SKM-1 (cell line): ENCODE measurements at regions not wholly inside any gene's neighbourhood (a gene's known extent, or its start where the extent isn't known, plus 50 kb on each side); places are given as distances from the start of the nearest gene placed in this dataset.
"Not testable (repeated sequence)": the region's sequence is repeated elsewhere in the genome, so short reads cannot be mapped to it uniquely, and the experiment has no call there.

Experiments
- DNase-seq: peaks from one replicate; lab custom pipeline; 2025; ENCODE audit not compliant: unreplicated experiment; lab: John Stamatoyannopoulos, UW

DNA sequence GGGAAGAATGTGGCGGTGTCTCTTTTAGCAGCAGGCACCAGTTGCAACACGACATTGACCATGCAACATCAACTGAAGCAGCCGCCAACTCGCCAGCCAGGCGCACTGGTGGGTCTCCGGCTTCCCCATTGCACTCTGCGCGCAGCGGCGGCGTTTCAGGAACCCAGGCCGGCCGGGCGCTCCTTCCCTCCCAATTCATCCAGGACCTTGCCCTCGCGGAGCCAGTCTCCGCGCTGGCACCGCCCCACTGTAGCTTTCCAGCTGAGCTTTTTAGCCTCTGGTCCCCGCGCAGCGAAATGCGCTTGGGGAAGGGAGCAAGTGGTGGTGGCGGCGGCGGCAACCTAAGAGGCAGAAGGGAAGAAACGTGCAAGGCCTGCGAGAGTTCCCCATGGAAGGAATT is 297.9 kb upstream of the RIMS1 start:
- no peak for DNase-seq

GRCh38 chr6:71589254-71589653 is 297.1 kb upstream of the RIMS1 start:
- no peak for DNase-seq

DNA sequence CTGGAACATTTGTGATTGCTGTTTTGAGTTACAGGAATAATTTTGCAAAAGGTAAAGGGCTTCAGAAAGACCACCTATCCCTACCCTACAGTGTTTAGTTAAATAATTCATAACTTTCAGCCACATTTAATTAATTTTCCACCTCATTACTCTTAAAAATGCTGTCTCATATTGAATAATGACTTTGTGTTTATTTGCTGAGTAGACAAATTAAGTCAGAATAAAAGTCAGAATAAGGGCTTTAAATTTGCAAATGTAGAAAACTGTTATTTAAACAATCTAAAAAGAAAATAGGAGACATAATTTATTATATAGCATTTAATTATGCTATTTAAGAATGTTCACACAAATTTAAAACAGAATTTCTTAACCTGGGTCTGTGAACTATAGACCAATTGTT is 293.7 kb upstream of the RIMS1 start:
- no peak for DNase-seq

DNA sequence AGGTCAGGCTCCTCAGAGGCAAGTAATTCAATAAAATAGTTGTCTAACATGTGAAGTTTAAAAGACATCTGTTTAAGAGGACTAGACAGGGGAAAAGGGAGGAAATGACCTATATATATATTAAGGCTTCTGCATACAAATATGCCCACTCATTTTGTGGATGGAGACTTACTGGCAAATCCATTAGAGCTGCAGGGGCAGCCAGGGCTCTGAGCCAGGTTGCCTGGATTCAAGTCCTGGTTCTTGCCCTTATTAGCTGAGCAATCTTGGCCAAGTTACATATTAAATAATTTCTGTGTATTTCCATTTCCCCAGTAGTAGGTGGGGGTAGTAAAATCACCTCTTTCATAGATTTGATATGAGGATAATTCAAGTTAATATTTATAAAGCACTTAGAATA is 287.0 kb upstream of the RIMS1 start:
- no peak for DNase-seq

DNA sequence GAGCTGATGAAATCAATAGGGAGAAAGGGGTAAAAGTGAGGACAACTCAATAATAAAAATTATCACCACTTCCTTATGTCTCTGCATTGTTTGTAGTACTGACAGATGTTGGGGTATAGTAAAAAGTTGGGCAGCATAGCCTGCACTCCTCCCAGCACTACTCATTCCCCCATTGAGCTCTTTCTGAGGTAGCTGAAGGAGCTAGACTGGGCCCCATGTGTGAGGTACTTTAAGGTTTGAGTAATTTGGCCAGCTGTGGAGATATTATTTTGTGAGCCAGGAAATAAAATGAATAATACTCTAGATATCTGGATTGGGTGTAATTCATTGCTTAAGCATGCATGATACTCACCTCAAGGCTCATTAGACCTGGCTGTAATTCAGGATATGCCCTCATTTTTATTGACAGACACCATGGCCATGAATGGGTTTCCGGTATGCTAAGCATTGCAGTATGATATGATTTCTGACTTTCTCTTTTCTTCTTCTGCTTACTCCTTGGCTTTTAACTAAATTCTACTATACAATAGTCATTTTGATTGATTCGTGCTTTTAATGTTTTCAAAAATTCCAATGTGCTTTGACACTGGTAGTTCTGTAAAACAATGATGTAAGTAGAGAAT is 283.9 kb upstream of the RIMS1 start:
- no peak for DNase-seq

DNA sequence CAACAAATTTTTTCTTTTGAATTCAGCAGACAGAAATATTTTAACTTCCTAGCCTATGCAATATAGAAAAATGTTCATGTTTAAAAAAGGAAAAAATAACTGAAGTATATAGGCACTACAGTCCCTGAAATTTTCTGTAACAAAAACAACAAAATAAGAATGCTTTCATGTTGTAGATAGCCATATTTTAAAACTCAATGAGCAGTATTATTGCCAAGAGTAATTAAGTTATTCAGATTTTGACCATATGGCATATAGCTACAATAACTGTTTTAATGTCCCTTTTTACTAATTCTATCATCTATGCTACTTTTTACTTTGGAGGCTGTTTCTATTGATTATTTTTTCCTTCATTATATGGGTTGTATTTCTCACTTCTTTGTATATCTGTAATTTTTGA is 283.3 kb upstream of the RIMS1 start:
- no peak for DNase-seq

DNA sequence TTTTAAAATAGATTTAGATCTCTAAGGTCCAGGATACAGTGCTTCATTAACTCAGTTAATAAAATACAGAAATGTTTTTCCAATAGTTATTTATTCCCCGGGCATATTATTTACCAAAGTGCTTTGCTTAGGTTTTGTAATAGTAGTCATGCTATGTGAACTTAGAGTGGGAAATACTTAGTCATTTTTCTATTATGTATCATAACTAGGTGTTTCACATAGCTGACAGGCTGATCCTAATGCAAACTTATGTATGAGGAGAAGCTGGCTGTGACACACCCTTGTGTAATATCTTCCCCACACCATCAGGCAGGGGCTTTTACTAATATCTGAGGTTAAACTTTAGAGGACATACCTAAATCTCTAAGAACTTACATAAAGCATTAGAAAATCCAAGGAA is 277.7 kb upstream of the RIMS1 start:
- no peak for DNase-seq

DNA sequence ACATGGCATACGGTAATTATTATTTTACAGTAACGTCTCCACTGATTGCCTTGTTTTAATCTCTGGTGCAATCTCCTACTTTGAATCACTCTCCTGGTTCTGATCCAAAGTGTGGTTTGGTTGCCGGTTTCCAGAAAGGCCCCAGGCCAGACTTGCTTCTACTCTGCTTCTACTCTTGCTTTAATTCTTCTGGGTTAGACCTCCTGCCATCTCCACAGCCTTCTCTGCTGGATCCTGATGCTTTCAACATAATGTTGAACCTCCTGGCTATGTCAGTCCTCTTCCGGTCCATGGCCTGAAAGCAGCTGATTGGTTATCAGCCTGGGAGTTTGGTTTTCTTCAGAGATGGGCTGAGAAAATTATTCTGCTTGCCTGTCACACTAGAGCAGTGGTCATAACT is 266.5 kb upstream of the RIMS1 start:
- no peak for DNase-seq

DNA sequence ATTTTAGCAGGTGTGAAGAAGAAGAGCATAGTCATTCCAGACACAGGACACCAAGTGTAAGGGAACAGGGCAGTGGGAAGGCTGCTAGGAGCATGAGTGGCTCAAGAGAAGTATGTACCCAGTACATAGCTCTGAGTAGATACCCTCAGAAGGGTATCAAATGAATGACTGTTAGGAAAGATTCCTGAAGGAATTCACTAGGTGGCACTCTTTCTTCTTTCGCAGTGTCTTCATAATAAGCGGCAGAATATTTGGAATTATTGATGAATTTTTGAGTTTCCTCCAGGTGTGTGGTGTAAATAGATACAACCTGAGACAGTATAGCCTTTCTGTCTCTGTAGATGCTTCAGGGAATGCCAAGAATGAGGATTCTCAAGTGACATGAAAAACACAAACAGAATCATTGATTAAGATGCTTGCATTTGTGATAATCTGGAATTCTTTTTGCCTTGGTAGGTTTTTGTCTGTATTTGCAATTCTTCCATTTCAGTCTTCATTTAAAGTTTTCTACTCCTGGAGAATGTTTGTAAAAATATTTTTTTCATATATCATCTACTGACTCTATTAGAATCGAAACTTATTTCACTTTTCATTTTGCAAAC is 264.3 kb upstream of the RIMS1 start:
- no peak for DNase-seq

GRCh38 chr6:71642120-71642519 is 244.2 kb upstream of the RIMS1 start:
- no peak for DNase-seq

- no peak for DNase-seq
Observed at GRCh38 chr6:71642793-71643192, 243.6 kb upstream of the RIMS1 start.

DNA sequence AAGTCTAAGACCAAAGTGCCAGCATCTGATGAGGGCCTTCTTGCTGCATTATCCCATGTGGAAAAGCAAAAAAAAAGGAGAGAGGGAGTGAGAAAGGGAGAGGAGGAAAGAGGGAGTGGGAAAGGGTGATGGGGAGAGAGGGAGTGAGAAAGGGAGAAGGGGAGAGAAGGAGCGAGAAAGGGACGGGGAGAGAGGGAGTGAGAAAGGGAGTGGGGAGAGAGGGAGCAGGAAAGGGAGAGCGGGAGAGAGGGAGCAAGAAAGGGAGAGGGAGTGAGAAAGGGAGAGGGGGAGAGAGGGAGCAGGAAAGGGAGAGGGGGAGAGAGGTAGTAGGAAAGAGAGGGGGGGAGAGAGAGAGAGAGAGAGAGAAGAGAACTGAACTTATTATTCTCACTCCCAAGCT is 241.1 kb upstream of the RIMS1 start:
- DNase-seq = no peak

- no peak for DNase-seq
Observed at GRCh38 chr6:71649915-71650314, 236.4 kb upstream of the RIMS1 start.

DNA sequence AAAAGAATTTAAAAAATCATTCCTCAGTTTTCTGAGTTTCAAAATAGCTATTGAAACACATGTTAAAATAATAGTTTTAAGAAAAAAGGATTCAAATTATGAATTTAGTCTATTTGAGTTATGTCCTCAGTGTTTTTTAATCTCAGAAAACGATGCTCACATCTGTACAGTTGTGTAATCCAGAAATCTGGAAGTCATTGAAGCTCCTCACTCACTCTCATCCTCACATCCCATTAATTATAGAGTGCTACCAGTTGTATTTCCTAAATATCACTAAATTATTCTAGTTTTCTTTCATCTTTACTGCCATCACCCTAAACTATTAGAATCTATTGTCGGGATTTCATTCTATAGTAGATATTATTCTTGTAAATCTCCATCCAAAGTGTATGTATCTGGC is 234.7 kb upstream of the RIMS1 start:
- no peak for DNase-seq

GRCh38 chr6:71656121-71656520 is 230.2 kb upstream of the RIMS1 start:
- DNase-seq = no peak

- DNase-seq = no peak
Observed at GRCh38 chr6:71665931-71666330, 220.4 kb upstream of the RIMS1 start.

GRCh38 chr6:71672876-71673275 is 213.5 kb upstream of the RIMS1 start:
- no peak for DNase-seq

DNA sequence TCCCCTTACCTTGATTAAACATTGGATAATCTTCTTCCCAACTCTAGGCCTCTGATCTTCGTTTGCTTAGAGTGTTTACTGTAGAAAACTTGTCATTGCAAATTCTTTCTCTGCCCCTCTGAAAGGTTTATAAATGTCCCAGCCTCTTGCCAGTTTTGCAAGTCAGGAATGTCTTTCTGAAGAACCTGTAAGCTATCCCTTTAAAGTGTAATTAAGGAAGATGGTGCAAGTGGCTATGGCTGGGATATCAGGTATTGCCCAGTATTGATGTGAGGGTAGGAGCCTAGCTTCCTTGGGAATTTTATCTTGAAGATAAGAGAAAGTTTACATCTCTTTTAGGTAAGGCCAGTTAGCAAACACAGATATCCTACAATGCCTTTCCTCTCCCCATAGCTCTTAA is 211.0 kb upstream of the RIMS1 start:
- DNase-seq = no peak

GRCh38 chr6:71676298-71676697 is 210.1 kb upstream of the RIMS1 start:
- DNase-seq = no peak

GRCh38 chr6:71678091-71678490 is 208.3 kb upstream of the RIMS1 start:
- DNase-seq = no peak

DNA sequence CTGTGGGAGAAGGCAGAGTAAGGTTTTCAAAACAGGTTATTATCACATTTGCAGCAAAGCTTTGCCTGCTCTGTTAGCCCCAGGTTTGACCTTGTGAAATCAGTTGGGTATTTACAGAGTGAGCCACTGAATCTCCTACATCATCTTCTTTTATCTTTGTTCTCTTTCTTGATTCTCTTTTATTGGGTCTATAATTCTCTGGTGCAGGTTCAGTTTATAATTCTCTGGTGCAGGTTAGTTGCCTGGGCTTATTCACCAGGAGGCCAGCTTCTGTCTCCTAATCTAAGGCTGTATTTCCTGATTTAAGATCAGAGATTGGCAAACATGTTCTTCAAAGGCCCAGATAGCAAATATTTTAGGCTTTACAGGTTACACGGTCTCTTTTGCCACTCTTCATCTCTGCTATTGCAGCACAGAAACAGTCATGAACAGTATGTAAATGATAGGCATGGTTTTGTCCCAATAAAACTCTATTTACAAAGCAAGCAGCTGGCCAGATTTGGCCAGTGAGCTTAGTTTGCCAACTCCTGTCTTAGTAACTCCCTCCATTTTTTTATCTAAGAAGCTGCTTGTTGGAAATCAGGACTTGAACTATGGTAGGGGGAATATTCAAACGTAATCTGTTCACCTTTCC is 205.0 kb upstream of the RIMS1 start:
- no peak for DNase-seq

GRCh38 chr6:71686021-71686677 is 200.2 kb upstream of the RIMS1 start:
- DNase-seq = not testable (repeated sequence)
